ENCODE measurements at regions not wholly inside any gene's neighbourhood (a gene's known extent, or its start where the extent isn't known, plus 50 kb on each side); places are given as distances from the start of the nearest gene placed in this dataset.

DNA sequence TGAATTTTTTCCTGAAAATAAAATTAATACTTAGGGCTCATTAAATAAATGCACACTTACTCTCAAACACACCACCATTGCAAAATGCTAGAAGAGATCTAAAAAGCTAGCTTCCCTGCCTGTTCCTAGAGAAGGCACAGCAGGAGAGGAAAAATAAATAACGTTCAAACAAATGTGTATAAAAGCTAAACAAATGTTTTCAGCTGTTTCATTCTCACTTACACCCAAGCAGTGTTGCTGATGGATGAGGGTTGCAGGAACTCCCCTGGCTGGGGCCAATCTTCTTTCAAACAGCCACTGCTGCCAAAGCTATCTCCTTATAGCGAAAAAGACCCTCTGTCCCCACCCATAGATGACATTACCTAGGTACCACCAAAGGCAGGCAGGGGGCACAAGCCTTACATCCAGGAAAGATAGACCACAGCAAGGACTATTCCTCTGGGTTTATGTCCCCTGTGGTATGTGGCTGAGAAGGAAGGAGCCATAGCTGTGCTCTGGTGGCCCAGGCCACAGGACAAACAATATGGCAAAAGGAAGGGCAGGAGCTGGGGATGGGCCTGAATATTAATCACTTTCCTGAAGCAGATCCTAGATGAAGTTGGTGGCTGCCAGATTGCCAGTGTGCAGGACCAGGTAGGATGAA lies 214.6 kb downstream of the TTC32 start:
- TF ChIP-seq GATA2 (IDR thresholded peaks at IDR 0.05; ENCODE audit: low read depth, low read length) (no peak), GATA3 (IDR thresholded peaks at IDR 0.05; ENCODE audit: low read depth, low read length) (no peak)
